ENCODE measurements at regions not wholly inside any gene's neighbourhood (a gene's known extent, or its start where the extent isn't known, plus 50 kb on each side); places are given as distances from the start of the nearest gene placed in this dataset.
"Not testable (repeated sequence)": the region's sequence is repeated elsewhere in the genome, so short reads cannot be mapped to it uniquely, and the experiment has no call there.

GRCh38 chr22:22122348-22123117, 122.1 kb upstream of the VPREB1 start:
- no peak for DNase-seq (ENCODE audit: low read depth)

- DNase-seq (ENCODE audit: low read depth), result no peak
Measured at GRCh38 chr22:22121445-22121844, 123.1 kb upstream of the VPREB1 start.

GRCh38 chr22:22120160-22120559, 124.4 kb upstream of the VPREB1 start:
- no peak for DNase-seq (ENCODE audit: low read depth)

- no peak for DNase-seq (ENCODE audit: low read depth)
Measured at GRCh38 chr22:22118987-22119386, 125.6 kb upstream of the VPREB1 start.

GRCh38 chr22:22117864-22118544, 126.6 kb upstream of the VPREB1 start:
- DNase-seq (ENCODE audit: low read depth), result not testable (repeated sequence)

- DNase-seq (ENCODE audit: low read depth), result not testable (repeated sequence)
Measured at GRCh38 chr22:22116997-22117770, 127.4 kb upstream of the VPREB1 start.

- DNase-seq (ENCODE audit: low read depth), result no peak
Measured at GRCh38 chr22:22113701-22114100, 130.9 kb upstream of the VPREB1 start.

- no peak for DNase-seq (ENCODE audit: low read depth)
Measured at GRCh38 chr22:22112533-22113294, 130.1 kb upstream of the TOP3B start.

- no peak for DNase-seq (ENCODE audit: low read depth)
Measured at GRCh38 chr22:22111983-22112382, 129.4 kb upstream of the TOP3B start.

- peak; percentile 94 for DNase-seq (ENCODE audit: low read depth)
Measured at GRCh38 chr22:22111267-22111751, 128.7 kb upstream of the TOP3B start.

GRCh38 chr22:22110548-22111266, 128.1 kb upstream of the TOP3B start:
- DNase-seq (ENCODE audit: low read depth), result peak; percentile 86

GRCh38 chr22:22109693-22110466, 127.3 kb upstream of the TOP3B start:
- DNase-seq (ENCODE audit: low read depth), result no peak

- DNase-seq (ENCODE audit: low read depth), result no peak
Measured at GRCh38 chr22:22106855-22107254, 124.3 kb upstream of the TOP3B start.

- no peak for DNase-seq (ENCODE audit: low read depth)
Measured at GRCh38 chr22:22105364-22105763, 122.8 kb upstream of the TOP3B start.

- DNase-seq (ENCODE audit: low read depth), result peak; percentile 10
Measured at GRCh38 chr22:22103078-22103875, 120.7 kb upstream of the TOP3B start.

GRCh38 chr22:22099833-22100812, 117.5 kb upstream of the TOP3B start:
- DNase-seq (ENCODE audit: low read depth), result peak; percentile 23

GRCh38 chr22:22099194-22099486, 116.6 kb upstream of the TOP3B start:
- no peak for DNase-seq (ENCODE audit: low read depth)

Measured in HT1080 (cell line).